ENCODE measurements at regions not wholly inside any gene's neighbourhood (a gene's known extent, or its start where the extent isn't known, plus 50 kb on each side); places are given as distances from the start of the nearest gene placed in this dataset.

DNA sequence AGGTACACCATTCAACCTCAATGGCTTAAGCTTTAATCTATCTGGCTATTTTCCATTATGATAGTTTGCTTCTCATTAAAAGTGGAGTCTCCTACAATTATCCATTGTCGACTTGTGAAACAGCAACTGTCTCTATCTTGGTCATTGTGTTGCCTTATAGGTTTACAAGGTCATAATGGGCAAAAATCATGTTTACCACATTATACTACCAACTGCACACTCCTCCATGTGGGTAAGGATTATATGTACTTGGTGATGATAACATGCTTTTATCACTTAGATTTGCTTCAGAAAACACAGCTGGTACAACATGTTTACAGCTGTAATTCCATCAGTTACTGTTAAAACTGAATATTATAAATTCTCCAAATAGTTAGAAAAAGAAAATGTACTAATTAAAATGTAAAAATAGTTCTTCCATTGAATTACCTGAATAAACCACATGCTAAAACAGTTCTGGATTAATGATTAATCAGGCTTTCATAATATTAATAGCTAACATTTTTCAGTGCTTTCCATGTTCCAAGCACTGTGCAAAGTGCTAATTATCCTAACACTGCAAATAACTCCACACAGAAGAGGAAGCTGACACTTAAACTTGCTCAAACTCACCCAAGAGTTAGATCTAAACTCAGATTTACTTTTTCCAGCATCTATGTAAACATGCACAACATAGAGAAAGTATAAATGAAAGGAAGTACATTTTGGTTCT lies 96.7 kb downstream of the OGFRL1 start:
- H3K27ac ChIP-seq, result no peak overlapping the region
- no peaks in the 10 kb centered on the region for H3K36me3 ChIP-seq
- H3K9me3 ChIP-seq, result no peaks in the 10 kb centered on the region
- H3K4me1 ChIP-seq, result no peaks in the 10 kb centered on the region
- TF ChIP-seq POLR2A (IDR thresholded peaks at IDR 0.05) (no peak), POLR2AphosphoS5 (IDR thresholded peaks at IDR 0.05; ENCODE audit: insufficient read depth in 1 of 2, low read depth in 1 of 2) (no peak)
- TF ChIP-seq, protein P1, sequence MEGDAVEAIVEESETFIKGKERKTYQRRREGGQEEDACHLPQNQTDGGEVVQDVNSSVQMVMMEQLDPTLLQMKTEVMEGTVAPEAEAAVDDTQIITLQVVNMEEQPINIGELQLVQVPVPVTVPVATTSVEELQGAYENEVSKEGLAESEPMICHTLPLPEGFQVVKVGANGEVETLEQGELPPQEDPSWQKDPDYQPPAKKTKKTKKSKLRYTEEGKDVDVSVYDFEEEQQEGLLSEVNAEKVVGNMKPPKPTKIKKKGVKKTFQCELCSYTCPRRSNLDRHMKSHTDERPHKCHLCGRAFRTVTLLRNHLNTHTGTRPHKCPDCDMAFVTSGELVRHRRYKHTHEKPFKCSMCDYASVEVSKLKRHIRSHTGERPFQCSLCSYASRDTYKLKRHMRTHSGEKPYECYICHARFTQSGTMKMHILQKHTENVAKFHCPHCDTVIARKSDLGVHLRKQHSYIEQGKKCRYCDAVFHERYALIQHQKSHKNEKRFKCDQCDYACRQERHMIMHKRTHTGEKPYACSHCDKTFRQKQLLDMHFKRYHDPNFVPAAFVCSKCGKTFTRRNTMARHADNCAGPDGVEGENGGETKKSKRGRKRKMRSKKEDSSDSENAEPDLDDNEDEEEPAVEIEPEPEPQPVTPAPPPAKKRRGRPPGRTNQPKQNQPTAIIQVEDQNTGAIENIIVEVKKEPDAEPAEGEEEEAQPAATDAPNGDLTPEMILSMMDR (IDR thresholded peaks at IDR 0.05), result no peak
- DNase-seq (ENCODE audit: extremely low spot score in 2 of 2), result no peak
- intact Hi-C loops (cut with DNase I), result no loop called here
- H3K27me3 ChIP-seq, result no peaks in the 10 kb centered on the region
- no peak overlapping the region for H3K4me3 ChIP-seq

DNA sequence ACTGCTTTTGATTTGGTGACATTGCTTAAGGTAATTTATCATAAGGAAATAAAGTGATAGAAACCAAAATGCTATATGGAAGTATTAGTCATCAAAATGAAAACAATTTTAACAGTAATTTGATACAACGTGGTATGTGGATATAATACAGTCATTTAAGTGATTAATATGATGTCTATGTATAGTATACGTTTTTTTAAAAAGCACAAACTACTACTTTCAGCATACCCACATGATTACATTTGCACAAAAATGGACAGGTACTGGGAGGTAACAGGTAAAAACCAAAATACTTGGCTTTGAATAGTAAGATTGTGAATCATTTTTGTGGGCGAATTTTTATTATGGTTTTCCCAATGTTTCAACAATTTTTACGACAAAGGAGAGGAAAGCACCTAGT lies 97.6 kb downstream of the OGFRL1 start:
- Histone ChIP-seq H3K27me3 (no peaks in the 10 kb centered on the region), H3K27ac (no peak overlapping the region), H3K4me1 (no peaks in the 10 kb centered on the region), H3K9me3 (no peaks in the 10 kb centered on the region), H3K36me3 (no peaks in the 10 kb centered on the region), H3K4me3 (no peak overlapping the region)
- no peak for DNase-seq (ENCODE audit: extremely low spot score in 2 of 2)
- TF ChIP-seq POLR2A (IDR thresholded peaks at IDR 0.05), result no peak
- TF ChIP-seq POLR2AphosphoS5 (IDR thresholded peaks at IDR 0.05; ENCODE audit: insufficient read depth in 1 of 2, low read depth in 1 of 2), result no peak
- TF ChIP-seq, protein P1 (IDR thresholded peaks at IDR 0.05), result no peak
- intact Hi-C loops (cut with DNase I), result no loop called here

DNA sequence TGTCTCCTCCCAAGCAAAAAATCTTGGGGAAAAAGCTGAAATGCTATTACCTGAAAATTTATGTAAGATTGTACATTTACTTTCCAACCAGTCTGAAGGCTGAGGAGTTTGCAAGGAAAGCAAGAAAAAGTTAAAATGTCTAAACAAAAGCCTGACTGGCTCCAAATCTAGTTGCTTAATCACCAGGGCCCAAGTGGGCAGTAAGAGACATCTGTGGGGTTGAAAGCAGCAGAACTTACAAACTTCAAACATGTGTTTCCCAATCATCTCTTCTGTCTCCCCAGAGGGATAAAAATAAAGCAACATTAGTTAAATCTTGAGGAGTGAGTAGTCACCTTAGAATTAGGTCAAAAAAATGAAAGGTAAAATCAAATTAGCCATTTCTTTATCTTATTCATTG lies 98.6 kb downstream of the OGFRL1 start:
- no peaks in the 10 kb centered on the region for H3K9me3 ChIP-seq
- H3K27me3 ChIP-seq, result no peaks in the 10 kb centered on the region
- intact Hi-C loops (cut with DNase I), result no loop called here
- H3K4me3 ChIP-seq, result no peak overlapping the region
- no peaks in the 10 kb centered on the region for H3K4me1 ChIP-seq
- TF ChIP-seq, protein P1 (IDR thresholded peaks at IDR 0.05), result no peak
- no peak for TF ChIP-seq POLR2AphosphoS5 (IDR thresholded peaks at IDR 0.05; ENCODE audit: insufficient read depth in 1 of 2, low read depth in 1 of 2)
- TF ChIP-seq POLR2A (IDR thresholded peaks at IDR 0.05), result no peak
- no peak for DNase-seq (ENCODE audit: extremely low spot score in 2 of 2)
- no peak overlapping the region for H3K27ac ChIP-seq
- H3K36me3 ChIP-seq, result no peaks in the 10 kb centered on the region

DNA sequence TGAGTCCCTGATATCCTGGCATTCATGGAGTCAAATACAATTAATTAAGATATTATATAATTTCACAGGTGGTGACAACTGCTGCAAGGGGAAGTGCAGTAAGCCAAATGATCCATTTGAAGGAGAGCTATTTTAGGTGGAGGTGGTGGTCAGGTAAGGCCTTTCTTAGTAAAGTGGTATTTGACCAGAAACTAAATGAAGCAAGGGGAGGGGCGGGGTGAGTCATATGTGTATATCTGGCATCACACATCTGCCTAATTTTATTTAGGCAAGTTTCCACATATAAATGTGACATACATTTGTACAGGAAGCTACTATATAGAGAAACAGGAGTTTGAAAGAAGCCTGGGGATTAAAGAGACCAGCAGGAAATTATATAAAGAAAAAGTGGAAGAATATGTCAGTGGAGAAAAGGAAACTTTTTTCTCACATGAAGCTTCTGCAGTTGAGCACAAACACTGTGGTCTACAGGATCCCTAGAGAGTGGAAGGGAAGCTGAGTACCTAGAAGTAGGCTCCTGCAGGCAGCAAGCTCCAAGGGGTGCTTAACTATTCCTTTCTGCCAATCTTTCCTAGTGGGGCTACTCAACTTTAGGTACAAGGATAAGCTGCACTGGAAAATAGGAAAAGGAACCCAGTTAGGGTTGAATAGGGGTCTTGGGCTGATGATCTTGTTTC lies 99.6 kb downstream of the OGFRL1 start:
- intact Hi-C loops (cut with DNase I), result no loop called here
- Histone ChIP-seq H3K9me3 (no peaks in the 10 kb centered on the region), H3K27ac (no peak overlapping the region), H3K4me1 (no peaks in the 10 kb centered on the region), H3K36me3 (no peaks in the 10 kb centered on the region), H3K4me3 (no peak overlapping the region), H3K27me3 (no peaks in the 10 kb centered on the region)
- DNase-seq (ENCODE audit: extremely low spot score in 2 of 2), result no peak
- TF ChIP-seq POLR2A (IDR thresholded peaks at IDR 0.05) (no peak), POLR2AphosphoS5 (IDR thresholded peaks at IDR 0.05; ENCODE audit: insufficient read depth in 1 of 2, low read depth in 1 of 2) (no peak)
- TF ChIP-seq, protein P1 (IDR thresholded peaks at IDR 0.05), result no peak
